PC-9 (cell line): ENCODE measurements at regions not wholly inside any gene's neighbourhood (a gene's known extent, or its start where the extent isn't known, plus 50 kb on each side); places are given as distances from the start of the nearest gene placed in this dataset.

Experiments used
- CTCF ChIP-seq: fragments of 200-600 bp; sonication (generic); conservative IDR thresholded peaks from 2 replicates; pipeline ENCODE4 v1.6.1; 2017; ENCODE audit warnings: mixed run types, antibody characterized with exemption, mild to moderate bottlenecking, moderate library complexity
- EZH2 ChIP-seq: fragments of 200-600 bp; sonication (generic); IDR thresholded peaks from 2 replicates; pipeline ENCODE4 v1.8.0; 2017; ENCODE audit warnings: antibody characterized with exemption, low read depth

- TF ChIP-seq CTCF, result no peak
- TF ChIP-seq EZH2, result no peak
Measured at GRCh38 chr4:85398276-85398675, 76.7 kb upstream of the ARHGAP24 start.
